Prostate gland (tissue), 2 donors: ENCODE measurements at regions not wholly inside any gene's neighbourhood (a gene's known extent, or its start where the extent isn't known, plus 50 kb on each side); places are given as distances from the start of the nearest gene placed in this dataset.

Experiments used
- DNase-seq: peaks from one replicate; pipeline ENCODE4 v3.0.0-alpha.2; 2019; ENCODE audit warnings: low spot score
- H3K27ac ChIP-seq, 2 donors: fragments of 200-600 bp; sonication (generic); 2 replicates each; pipeline ENCODE4 v1.5.1; 2017 to 2019
- H3K27me3 ChIP-seq: fragments of 200-600 bp; sonication (generic); replicated peaks from 2 replicates; pipeline ENCODE4 v1.5.1; 2019; ENCODE audit not compliant: insufficient read depth
- H3K36me3 ChIP-seq, 2 donors: fragments of 200-600 bp; sonication (generic); 1 replicate in 1 of 2; 2 replicates in 1 of 2; pipeline versions ENCODE4 v1.5.1 to v1.8.1; 2017 to 2019
- H3K4me1 ChIP-seq: fragments of 200-600 bp; sonication (generic); replicated peaks from 2 replicates; pipeline ENCODE4 v1.5.1; 2019
- H3K4me3 ChIP-seq, 2 donors: fragments of 200-600 bp; sonication (generic); 2 replicates each; pipeline ENCODE4 v1.5.1; 2017 to 2019
- H3K9me3 ChIP-seq: fragments of 200-600 bp; sonication (generic); 2 replicates; pipeline ENCODE4 v1.5.1; 2017
- POLR2A ChIP-seq: fragments of 450-650 bp; IDR thresholded peaks from one replicate; pipeline ENCODE4 v1.6.1; 2016; ENCODE audit warnings: antibody characterized with exemption, mild to moderate bottlenecking
- POLR2AphosphoS5 ChIP-seq: sonication (generic); formaldehyde crosslinking; IDR thresholded peaks from one replicate; pipeline ENCODE4 v1.6.1; 2017; ENCODE audit warnings: antibody characterized with exemption
- WGBS: methylation state at CpG from one replicate; pipeline ENCODE4 v1.1.5; 2018; 5-methylcytosine and 5-hydroxymethylcytosine counted together
- intact Hi-C: fragments of 100-400 bp; cut with DNase I; formaldehyde crosslinking; loops from one replicate; pipeline ENCODE4 v1.14.2; 2022
- TF ChIP-seq, protein P1 (sequence below), 4 experiments: fragments of 200-600 bp in 2 of 4; fragments of 450-650 bp in 2 of 4; sonication (generic) in 2 of 4; IDR thresholded peaks; 1 replicate in 3 of 4; 2 replicates in 1 of 4; pipeline ENCODE4 v1.5.1; 2016 to 2019; ENCODE audit warnings: antibody characterized with exemption in 4 of 4, mild to moderate bottlenecking in 2 of 4, moderate library complexity in 2 of 4

- Histone ChIP-seq H3K4me1 (no peaks in the 10 kb centered on the region), H3K9me3 (no peaks in the 10 kb centered on the region), H3K4me3 (no peak overlapping the region), H3K27ac (no peak overlapping the region), H3K27me3 (no peaks in the 10 kb centered on the region), H3K36me3 (no peaks in the 10 kb centered on the region)
- intact Hi-C loops, result no loop called here
- TF ChIP-seq POLR2A, result no peak
- no peak for TF ChIP-seq POLR2AphosphoS5
- TF ChIP-seq, protein P1, sequence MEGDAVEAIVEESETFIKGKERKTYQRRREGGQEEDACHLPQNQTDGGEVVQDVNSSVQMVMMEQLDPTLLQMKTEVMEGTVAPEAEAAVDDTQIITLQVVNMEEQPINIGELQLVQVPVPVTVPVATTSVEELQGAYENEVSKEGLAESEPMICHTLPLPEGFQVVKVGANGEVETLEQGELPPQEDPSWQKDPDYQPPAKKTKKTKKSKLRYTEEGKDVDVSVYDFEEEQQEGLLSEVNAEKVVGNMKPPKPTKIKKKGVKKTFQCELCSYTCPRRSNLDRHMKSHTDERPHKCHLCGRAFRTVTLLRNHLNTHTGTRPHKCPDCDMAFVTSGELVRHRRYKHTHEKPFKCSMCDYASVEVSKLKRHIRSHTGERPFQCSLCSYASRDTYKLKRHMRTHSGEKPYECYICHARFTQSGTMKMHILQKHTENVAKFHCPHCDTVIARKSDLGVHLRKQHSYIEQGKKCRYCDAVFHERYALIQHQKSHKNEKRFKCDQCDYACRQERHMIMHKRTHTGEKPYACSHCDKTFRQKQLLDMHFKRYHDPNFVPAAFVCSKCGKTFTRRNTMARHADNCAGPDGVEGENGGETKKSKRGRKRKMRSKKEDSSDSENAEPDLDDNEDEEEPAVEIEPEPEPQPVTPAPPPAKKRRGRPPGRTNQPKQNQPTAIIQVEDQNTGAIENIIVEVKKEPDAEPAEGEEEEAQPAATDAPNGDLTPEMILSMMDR (IDR thresholded peaks at IDR 0.05), result no peak
- 82% methylated on average over 9 of the region's 9 CpGs for WGBS
- no peak for DNase-seq
Measured at GRCh38 chr12:25041006-25041741, 92.3 kb upstream of the BCAT1 start.

- WGBS, result 68% methylated on average over 4 of the region's 4 CpGs
- TF ChIP-seq POLR2AphosphoS5 (no peak), POLR2A (no peak)
- TF ChIP-seq, protein P1 (IDR thresholded peaks at IDR 0.05), result no peak
- no peak for DNase-seq
- no peaks in the 10 kb centered on the region for H3K9me3 ChIP-seq
- H3K27me3 ChIP-seq, result no peaks in the 10 kb centered on the region
- H3K4me3 ChIP-seq, result no peak overlapping the region
- no peak overlapping the region for H3K27ac ChIP-seq
- no peaks in the 10 kb centered on the region for H3K4me1 ChIP-seq
- intact Hi-C loops, result no loop called here
- no peaks in the 10 kb centered on the region for H3K36me3 ChIP-seq
Measured at GRCh38 chr12:25040593-25040992, 91.7 kb upstream of the BCAT1 start.

DNA sequence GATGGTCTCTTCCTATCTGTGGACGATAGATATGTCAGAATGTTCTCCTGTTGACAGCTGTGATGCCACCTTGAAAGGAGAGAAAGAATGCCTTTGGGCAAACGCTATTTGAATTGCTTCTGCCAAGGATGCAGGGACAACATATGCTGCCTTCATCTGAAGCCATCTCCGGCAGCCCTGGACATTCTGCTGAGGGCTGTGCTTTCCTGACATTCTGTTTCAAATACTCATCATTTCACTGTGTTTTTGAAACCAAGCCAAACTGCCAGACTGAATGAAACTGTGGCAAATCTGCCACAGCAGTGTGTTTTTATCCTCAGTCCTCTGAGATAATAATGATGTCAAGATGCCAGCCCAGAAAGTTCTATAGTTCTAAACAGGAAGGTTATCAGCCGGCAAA, 85.8 kb upstream of the BCAT1 start:
- no peak overlapping the region for H3K27ac ChIP-seq
- intact Hi-C loops, result no loop called here
- 73% methylated on average over 4 of the region's 4 CpGs for WGBS
- H3K4me3 ChIP-seq, result no peak overlapping the region
- no peaks in the 10 kb centered on the region for H3K36me3 ChIP-seq
- no peak for DNase-seq
- TF ChIP-seq POLR2AphosphoS5 (no peak), POLR2A (no peak)
- TF ChIP-seq, protein P1 (IDR thresholded peaks at IDR 0.05), result no peak
- H3K4me1 ChIP-seq, result no peaks in the 10 kb centered on the region
- H3K9me3 ChIP-seq, result no peaks in the 10 kb centered on the region
- no peaks in the 10 kb centered on the region for H3K27me3 ChIP-seq

DNA sequence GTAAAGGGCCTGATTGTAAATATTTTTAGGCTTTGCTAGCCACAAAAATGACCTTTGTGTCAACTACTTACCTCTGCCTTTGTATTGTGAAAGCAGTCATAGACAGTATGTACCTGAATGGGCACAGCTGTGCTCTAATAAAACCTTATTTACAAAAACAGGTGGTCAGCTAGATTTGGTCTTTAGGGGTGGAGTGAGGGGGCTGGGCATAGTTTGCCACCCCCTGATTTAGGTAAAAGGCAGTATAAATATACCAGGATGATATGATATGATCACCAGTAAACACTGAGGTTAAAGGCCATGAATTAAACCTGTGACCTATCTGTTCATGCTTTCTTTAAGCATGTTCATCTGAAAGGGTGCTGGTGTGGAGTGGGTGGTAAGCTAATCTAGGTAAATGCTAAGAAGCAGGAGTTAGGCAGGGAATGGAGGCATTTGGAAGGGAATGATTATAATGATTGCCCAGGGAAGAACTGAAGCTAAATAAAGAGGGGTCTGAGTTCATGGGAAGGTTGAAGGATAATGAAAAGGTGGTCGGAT, 77.1 kb upstream of the BCAT1 start:
- no peak overlapping the region for H3K27ac ChIP-seq
- DNase-seq, result no peak
- no peaks in the 10 kb centered on the region for H3K27me3 ChIP-seq
- no peaks in the 10 kb centered on the region for H3K36me3 ChIP-seq
- 100% methylated on average over 1 of the region's 1 CpG for WGBS
- intact Hi-C loops, result no loop called here
- no peaks in the 10 kb centered on the region for H3K9me3 ChIP-seq
- no peak overlapping the region for H3K4me3 ChIP-seq
- no peaks in the 10 kb centered on the region for H3K4me1 ChIP-seq
- TF ChIP-seq, protein P1 (IDR thresholded peaks at IDR 0.05), result no peak
- TF ChIP-seq POLR2A (no peak), POLR2AphosphoS5 (no peak)

- H3K9me3 ChIP-seq, result no peaks in the 10 kb centered on the region
- H3K27me3 ChIP-seq, result no peaks in the 10 kb centered on the region
- H3K4me3 ChIP-seq, result no peak overlapping the region
- no peaks in the 10 kb centered on the region for H3K4me1 ChIP-seq
- intact Hi-C loops, result no loop called here
- H3K27ac ChIP-seq, result no peak overlapping the region
- H3K36me3 ChIP-seq, result no peaks in the 10 kb centered on the region
- TF ChIP-seq, protein P1 (IDR thresholded peaks at IDR 0.05), result no peak
- TF ChIP-seq POLR2AphosphoS5, result no peak
- no peak for TF ChIP-seq POLR2A
- WGBS, result 70% methylated on average over 4 of the region's 4 CpGs
- no peak for DNase-seq
Measured at GRCh38 chr12:25025260-25025659, 76.4 kb upstream of the BCAT1 start.
